ENCODE measurements at regions not wholly inside any gene's neighbourhood (a gene's known extent, or its start where the extent isn't known, plus 50 kb on each side); places are given as distances from the start of the nearest gene placed in this dataset.
"Not testable (repeated sequence)": the region's sequence is repeated elsewhere in the genome, so short reads cannot be mapped to it uniquely, and the experiment has no call there.

- DNase-seq (ENCODE audit: low read depth), result not testable (repeated sequence)
Measured at GRCh38 chr16:88332921-88333825, 49.6 kb upstream of the ZNF469 start.

Data from activated T-helper 1 cell treated with Interleukin-2 at 50 U/mL for 16 hours (primary cell).